Ectodermal cell (in vitro differentiated cells): ENCODE measurements at regions not wholly inside any gene's neighbourhood (a gene's known extent, or its start where the extent isn't known, plus 50 kb on each side); places are given as distances from the start of the nearest gene placed in this dataset.

Experiments
- H3K27ac ChIP-seq: 2 replicates; pipeline ENCODE4 v1.7.0; 2013; ENCODE audit warnings: mild to moderate bottlenecking, low read depth, low read length; ENCODE audit not compliant: insufficient read depth, poor library complexity, severe bottlenecking
- H3K27me3 ChIP-seq: 2 replicates; pipeline ENCODE4 v1.7.0; 2013; ENCODE audit warnings: mild to moderate bottlenecking, low read length; ENCODE audit not compliant: insufficient read depth, control insufficient read depth, poor library complexity, severe bottlenecking
- H3K36me3 ChIP-seq: one replicate; pipeline ENCODE4 v1.7.0; 2013; ENCODE audit warnings: low read length; ENCODE audit not compliant: control insufficient read depth, insufficient read depth
- H3K4me1 ChIP-seq: one replicate; pipeline ENCODE4 v1.7.0; 2013; ENCODE audit warnings: low read length; ENCODE audit not compliant: control insufficient read depth, insufficient read depth
- H3K4me3 ChIP-seq: 2 replicates; pipeline ENCODE4 v1.7.0; 2013; ENCODE audit warnings: low read depth, low read length, control low read depth; ENCODE audit not compliant: insufficient read depth
- H3K9me3 ChIP-seq: 2 replicates; pipeline ENCODE4 v1.7.0; 2013; ENCODE audit warnings: mild to moderate bottlenecking, low read length, moderate library complexity; ENCODE audit not compliant: control insufficient read depth
- WGBS, 2 experiments: methylation state at CpG; one replicate each; pipeline ENCODE4 v1.1.7; 2013; ENCODE audit warnings: missing lambda C conversion rate in 2 of 2; 5-methylcytosine and 5-hydroxymethylcytosine counted together

DNA sequence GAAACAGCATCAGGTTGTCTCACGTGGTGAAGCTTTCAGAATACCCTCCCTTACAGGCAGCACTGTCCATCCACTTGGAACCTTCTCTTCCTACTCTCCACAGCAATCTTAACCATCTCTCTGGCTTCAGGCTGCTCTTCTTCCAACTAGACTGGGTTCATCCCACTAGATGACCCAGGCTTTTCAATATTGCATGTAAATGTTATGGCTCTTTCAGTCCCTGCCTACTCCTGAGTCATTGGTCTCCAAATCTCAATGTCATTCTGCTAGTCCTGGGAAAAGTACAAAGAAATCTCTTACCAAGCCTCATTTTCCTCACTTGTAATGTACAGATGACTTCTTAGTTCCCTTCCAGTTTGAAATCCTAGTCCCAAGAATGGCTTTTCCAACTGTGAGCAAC lies 109.7 kb upstream of the CTNNB1 start:
- Histone ChIP-seq H3K9me3 (no peaks in the 10 kb centered on the region), H3K4me1 (no peaks in the 10 kb centered on the region), H3K27me3 (no peaks in the 10 kb centered on the region), H3K36me3 (no peaks in the 10 kb centered on the region), H3K4me3 (no peak overlapping the region), H3K27ac (no peak overlapping the region)
- WGBS, 2 experiments, result 85 to 95% methylated on average over 1 of the region's 1 CpG

DNA sequence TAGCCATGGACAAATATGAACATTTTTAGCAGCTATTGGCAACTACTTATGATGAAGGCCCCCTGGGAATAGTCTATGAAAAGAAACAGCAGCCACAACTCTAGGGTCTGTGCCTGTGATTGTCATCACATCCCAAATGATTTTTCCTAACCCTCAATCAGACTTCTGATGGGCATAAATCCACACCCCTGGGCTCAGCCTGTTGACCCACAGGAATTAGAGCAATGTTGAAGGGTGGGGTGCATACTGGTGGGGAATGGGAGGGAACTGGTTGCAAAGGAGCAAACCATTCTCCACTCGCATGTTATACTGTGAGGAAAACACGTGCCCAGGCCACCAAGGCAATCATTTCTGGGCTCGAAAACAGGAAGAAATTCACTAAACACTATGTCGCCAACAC lies 106.5 kb upstream of the CTNNB1 start:
- Histone ChIP-seq H3K36me3 (no peaks in the 10 kb centered on the region), H3K27ac (no peak overlapping the region), H3K9me3 (no peaks in the 10 kb centered on the region), H3K27me3 (no peaks in the 10 kb centered on the region), H3K4me3 (no peak overlapping the region), H3K4me1 (no peaks in the 10 kb centered on the region)
- 95% methylated on average over 4 of the region's 4 CpGs for WGBS, 2 experiments

- no peak overlapping the region for H3K27ac ChIP-seq
- H3K4me3 ChIP-seq, result no peak overlapping the region
- WGBS, 2 experiments, result 94% methylated on average over 3 of the region's 3 CpGs
- H3K4me1 ChIP-seq, result no peaks in the 10 kb centered on the region
- H3K9me3 ChIP-seq, result no peaks in the 10 kb centered on the region
- no peaks in the 10 kb centered on the region for H3K36me3 ChIP-seq
- no peaks in the 10 kb centered on the region for H3K27me3 ChIP-seq
Observed at GRCh38 chr3:41093476-41093875, 105.8 kb upstream of the CTNNB1 start.

GRCh38 chr3:41094351-41094750 lies 105.0 kb upstream of the CTNNB1 start:
- no peaks in the 10 kb centered on the region for H3K27me3 ChIP-seq
- H3K4me3 ChIP-seq, result no peak overlapping the region
- H3K9me3 ChIP-seq, result no peaks in the 10 kb centered on the region
- no peak overlapping the region for H3K27ac ChIP-seq
- H3K36me3 ChIP-seq, result no peaks in the 10 kb centered on the region
- H3K4me1 ChIP-seq, result no peaks in the 10 kb centered on the region
- 94% methylated on average over 4 of the region's 4 CpGs for WGBS, 2 experiments

GRCh38 chr3:41095702-41096101 lies 103.6 kb upstream of the CTNNB1 start:
- Histone ChIP-seq H3K9me3 (no peaks in the 10 kb centered on the region), H3K4me3 (no peak overlapping the region), H3K4me1 (no peaks in the 10 kb centered on the region), H3K27ac (no peak overlapping the region), H3K27me3 (no peaks in the 10 kb centered on the region), H3K36me3 (no peaks in the 10 kb centered on the region)
- 86 to 90% methylated on average over 8 of the region's 8 CpGs for WGBS, 2 experiments

DNA sequence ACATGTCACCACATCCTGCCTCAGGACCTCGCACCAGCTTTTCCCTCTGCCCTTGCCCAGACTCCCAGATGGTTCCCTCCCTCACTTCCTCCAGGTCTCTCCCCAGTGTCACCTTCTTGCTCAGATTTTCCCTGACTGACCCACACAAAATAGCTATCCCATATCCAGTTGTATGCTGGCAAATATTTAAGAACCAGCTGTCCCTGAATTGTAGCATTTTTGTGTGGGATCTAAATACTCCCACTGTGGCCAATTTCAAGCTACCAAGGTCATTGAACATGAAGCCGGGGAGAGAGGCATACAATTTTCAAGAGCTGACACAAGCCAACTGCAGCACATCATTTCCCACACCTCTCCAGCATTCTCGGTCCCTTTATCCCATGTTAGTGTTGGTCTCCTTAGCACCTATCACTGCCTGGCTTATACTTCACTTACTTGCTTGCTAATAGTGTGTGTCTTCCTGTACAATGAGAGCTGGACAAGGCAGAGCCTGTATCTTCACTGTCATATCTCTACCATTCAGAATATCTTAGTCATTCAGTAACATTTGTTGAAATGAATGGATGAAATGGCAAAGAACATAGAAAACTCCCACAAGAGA lies 101.3 kb upstream of the CTNNB1 start:
- Histone ChIP-seq H3K27me3 (no peaks in the 10 kb centered on the region), H3K4me1 (no peaks in the 10 kb centered on the region), H3K36me3 (no peaks in the 10 kb centered on the region), H3K27ac (no peak overlapping the region), H3K9me3 (no peaks in the 10 kb centered on the region), H3K4me3 (no peak overlapping the region)
- 91 to 93% methylated on average over 3 of the region's 3 CpGs for WGBS, 2 experiments

DNA sequence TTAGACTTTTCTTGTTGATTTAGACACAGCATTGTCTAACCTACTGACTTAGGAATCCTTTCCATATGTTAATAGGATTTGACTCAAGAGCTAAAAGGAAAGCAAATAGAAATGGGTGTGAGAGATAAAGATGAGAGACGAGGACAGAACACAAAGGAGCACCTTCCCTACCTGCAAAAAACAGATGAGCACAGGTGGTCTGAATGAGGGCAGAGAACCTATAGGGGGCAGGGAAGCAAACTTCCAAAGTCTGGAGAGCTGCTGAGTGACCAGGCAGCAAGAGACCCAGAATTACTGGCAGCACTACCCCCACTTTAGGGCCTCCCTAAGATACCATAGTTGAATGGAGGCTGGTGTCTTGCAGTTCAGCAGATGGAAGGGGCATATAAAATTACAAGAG lies 98.1 kb upstream of the CTNNB1 start:
- whole genome bisulfite sequencing, 2 experiments, result 61 to 62% methylated on average over 1 of the region's 1 CpG
- Histone ChIP-seq H3K27ac (no peak overlapping the region), H3K4me1 (no peaks in the 10 kb centered on the region)

GRCh38 chr3:41102053-41102556 lies 97.2 kb upstream of the CTNNB1 start:
- Histone ChIP-seq H3K4me3 (no peak overlapping the region), H3K27ac (no peak overlapping the region), H3K27me3 (no peaks in the 10 kb centered on the region), H3K36me3 (no peaks in the 10 kb centered on the region), H3K4me1 (no peaks in the 10 kb centered on the region), H3K9me3 (no peaks in the 10 kb centered on the region)
- 95 to 98% methylated on average over 5 of the region's 5 CpGs for WGBS, 2 experiments

More for the DNA sequence above, 98.1 kb upstream of the CTNNB1 start:
- Histone ChIP-seq H3K4me3 (no peak overlapping the region), H3K36me3 (no peaks in the 10 kb centered on the region), H3K9me3 (no peaks in the 10 kb centered on the region), H3K27me3 (no peaks in the 10 kb centered on the region)

DNA sequence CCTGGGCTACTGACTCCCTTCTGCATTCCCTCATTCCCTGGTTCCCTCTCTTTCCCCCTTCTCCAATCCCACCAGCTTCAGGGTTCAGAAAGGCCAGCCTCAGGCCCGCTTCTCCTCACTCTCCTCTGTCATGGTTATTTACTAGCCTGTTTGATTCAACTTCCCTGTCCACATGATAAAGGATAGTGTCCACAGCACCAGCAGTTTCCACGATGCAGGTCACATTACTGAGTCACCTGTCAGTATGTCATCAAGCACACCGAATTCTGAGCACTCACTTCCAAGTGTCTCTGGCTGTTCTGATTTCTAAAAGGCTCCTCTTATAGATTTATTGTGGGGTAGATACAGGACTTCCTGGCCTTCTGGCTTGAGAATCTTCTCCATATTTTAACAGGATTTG lies 96.6 kb upstream of the CTNNB1 start:
- WGBS, 2 experiments, result 92 to 94% methylated on average over 3 of the region's 3 CpGs
- Histone ChIP-seq H3K36me3 (no peaks in the 10 kb centered on the region), H3K4me1 (no peaks in the 10 kb centered on the region), H3K27me3 (no peaks in the 10 kb centered on the region), H3K9me3 (no peaks in the 10 kb centered on the region), H3K27ac (no peak overlapping the region), H3K4me3 (no peak overlapping the region)

DNA sequence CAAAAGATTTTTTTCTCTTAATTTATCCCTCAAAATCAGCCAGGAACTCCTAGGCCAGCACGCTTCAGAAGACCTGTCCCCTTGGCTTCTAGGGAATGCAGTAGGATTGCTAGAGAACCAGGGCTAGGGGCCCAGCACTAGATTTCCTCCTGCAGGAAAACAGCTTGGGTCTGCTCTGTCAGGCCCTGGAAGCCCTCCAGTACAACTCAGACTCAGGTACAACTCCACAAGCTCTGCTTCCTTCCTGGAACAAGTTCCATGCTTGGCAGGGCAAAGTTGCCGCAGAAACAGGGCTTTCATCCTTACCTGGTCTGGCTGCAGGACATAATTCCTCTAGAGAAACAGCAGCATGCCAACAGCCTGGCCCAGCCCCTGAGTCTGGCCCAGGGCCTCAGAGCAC lies 96.1 kb upstream of the CTNNB1 start:
- no peaks in the 10 kb centered on the region for H3K4me1 ChIP-seq
- no peaks in the 10 kb centered on the region for H3K27me3 ChIP-seq
- no peak overlapping the region for H3K4me3 ChIP-seq
- H3K9me3 ChIP-seq, result no peaks in the 10 kb centered on the region
- H3K27ac ChIP-seq, result no peak overlapping the region
- no peaks in the 10 kb centered on the region for H3K36me3 ChIP-seq
- 95 to 99% methylated on average over 2 of the region's 2 CpGs for WGBS, 2 experiments

- Histone ChIP-seq H3K27ac (no peak overlapping the region), H3K9me3 (no peaks in the 10 kb centered on the region), H3K27me3 (no peaks in the 10 kb centered on the region), H3K4me1 (no peaks in the 10 kb centered on the region), H3K4me3 (no peak overlapping the region), H3K36me3 (no peaks in the 10 kb centered on the region)
- 56 to 64% methylated on average over 3 of the region's 3 CpGs for WGBS, 2 experiments
Observed at GRCh38 chr3:41104147-41104546, 95.2 kb upstream of the CTNNB1 start.
